ENCODE measurements at regions not wholly inside any gene's neighbourhood (a gene's known extent, or its start where the extent isn't known, plus 50 kb on each side); places are given as distances from the start of the nearest gene placed in this dataset.
"Not testable (repeated sequence)": the region's sequence is repeated elsewhere in the genome, so short reads cannot be mapped to it uniquely, and the experiment has no call there.

DNA sequence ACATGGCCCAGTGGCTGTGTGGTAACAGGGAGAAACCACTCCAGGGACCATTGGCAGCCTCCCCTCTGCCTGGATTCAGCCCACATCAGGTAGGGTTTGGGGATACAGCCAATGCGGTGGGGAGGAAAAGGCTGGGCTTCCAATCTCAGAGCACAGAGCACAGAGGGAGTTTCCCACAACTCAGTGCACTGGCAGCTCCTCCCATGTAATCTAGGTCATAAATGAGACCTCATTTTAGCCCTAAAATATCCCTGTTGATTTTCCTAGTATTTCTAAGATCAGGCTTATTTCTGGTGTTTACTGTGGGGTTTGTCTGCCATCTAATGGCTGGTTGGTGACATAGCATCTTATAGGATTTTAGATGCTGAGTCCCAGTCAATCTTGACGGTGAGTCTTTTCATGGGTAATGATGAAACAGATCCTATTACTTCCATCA, 462.8 kb downstream of the RPIA start:
- H3K27me3 ChIP-seq (ENCODE audit: insufficient read depth in 3 of 3, low read length in 2 of 3); intact Hi-C loops (cut with DNase I): not testable (repeated sequence)
- 29 to 50% (median 36%) methylated on average over 1 to 2 of the region's 2 CpGs for WGBS, 3 donors

DNA sequence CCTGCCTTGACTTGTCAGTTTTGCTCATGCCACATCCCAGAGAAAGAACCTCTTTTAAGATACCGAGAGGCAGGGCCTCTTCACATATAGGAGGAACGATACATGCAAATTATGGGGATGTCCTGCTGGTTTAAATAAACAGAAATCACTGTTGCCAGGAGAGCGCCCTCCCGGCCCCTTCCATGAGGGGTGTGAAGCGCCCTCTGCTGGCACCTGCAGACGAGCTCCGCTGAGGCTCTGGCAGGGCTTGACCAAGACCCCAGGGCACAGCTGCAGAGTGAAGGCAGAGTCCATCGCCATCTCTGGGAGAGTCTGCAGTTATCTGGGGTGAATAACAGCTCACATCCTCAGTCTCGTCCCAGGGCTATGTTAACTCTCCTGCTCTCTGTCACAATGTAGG, 468.8 kb downstream of the RPIA start:
- H3K27me3 ChIP-seq (ENCODE audit: insufficient read depth in 3 of 3, low read length in 2 of 3); intact Hi-C loops (cut with DNase I); H3K9me3 ChIP-seq; H3K36me3 ChIP-seq (ENCODE audit: insufficient read depth in 1 of 2, low read depth in 1 of 2); DNase-seq; H3K4me1 ChIP-seq; H3K4me3 ChIP-seq; H3K27ac ChIP-seq; ATAC-seq: not testable (repeated sequence)
- 2 to 7% (median 2%) methylated on average over 4 of the region's 9 CpGs for WGBS, 3 donors

More for the DNA sequence above, 462.8 kb downstream of the RPIA start:
- H3K9me3 ChIP-seq; H3K4me1 ChIP-seq; H3K27ac ChIP-seq; H3K4me3 ChIP-seq; H3K36me3 ChIP-seq (ENCODE audit: insufficient read depth in 1 of 2, low read depth in 1 of 2); DNase-seq: not testable (repeated sequence)
- peak in 2 of 4 donors; percentile 34 to 65 for ATAC-seq
- TF ChIP-seq, protein P1, sequence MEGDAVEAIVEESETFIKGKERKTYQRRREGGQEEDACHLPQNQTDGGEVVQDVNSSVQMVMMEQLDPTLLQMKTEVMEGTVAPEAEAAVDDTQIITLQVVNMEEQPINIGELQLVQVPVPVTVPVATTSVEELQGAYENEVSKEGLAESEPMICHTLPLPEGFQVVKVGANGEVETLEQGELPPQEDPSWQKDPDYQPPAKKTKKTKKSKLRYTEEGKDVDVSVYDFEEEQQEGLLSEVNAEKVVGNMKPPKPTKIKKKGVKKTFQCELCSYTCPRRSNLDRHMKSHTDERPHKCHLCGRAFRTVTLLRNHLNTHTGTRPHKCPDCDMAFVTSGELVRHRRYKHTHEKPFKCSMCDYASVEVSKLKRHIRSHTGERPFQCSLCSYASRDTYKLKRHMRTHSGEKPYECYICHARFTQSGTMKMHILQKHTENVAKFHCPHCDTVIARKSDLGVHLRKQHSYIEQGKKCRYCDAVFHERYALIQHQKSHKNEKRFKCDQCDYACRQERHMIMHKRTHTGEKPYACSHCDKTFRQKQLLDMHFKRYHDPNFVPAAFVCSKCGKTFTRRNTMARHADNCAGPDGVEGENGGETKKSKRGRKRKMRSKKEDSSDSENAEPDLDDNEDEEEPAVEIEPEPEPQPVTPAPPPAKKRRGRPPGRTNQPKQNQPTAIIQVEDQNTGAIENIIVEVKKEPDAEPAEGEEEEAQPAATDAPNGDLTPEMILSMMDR (IDR thresholded peaks at IDR 0.05): peak; percentile 16

DNA sequence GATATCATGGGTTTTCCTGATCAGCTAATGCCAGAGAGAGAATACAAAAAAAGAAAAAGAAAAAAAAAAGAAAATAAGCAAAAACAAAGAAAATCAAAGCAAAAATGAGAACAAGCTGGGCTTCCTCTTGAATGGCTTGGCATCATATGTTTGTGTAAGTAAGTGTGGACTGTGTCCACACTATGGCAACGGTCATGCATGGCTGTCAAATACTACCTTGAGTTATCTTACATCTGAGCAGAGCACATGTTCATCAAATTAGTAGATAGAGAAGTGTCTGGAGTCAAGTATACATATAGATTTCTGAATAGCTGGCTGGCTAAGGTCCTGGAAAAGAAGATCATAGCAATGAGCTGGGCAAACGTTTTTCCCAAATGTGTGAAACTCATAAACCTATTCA, 470.2 kb downstream of the RPIA start:
- DNase-seq; H3K27ac ChIP-seq; H3K4me1 ChIP-seq; H3K36me3 ChIP-seq (ENCODE audit: insufficient read depth in 1 of 2, low read depth in 1 of 2); H3K9me3 ChIP-seq; intact Hi-C loops (cut with DNase I); ATAC-seq; H3K4me3 ChIP-seq; H3K27me3 ChIP-seq (ENCODE audit: insufficient read depth in 3 of 3, low read length in 2 of 3): not testable (repeated sequence)
- 25 to 40% (median 37%) methylated on average over 2 of the region's 2 CpGs for WGBS, 3 donors

DNA sequence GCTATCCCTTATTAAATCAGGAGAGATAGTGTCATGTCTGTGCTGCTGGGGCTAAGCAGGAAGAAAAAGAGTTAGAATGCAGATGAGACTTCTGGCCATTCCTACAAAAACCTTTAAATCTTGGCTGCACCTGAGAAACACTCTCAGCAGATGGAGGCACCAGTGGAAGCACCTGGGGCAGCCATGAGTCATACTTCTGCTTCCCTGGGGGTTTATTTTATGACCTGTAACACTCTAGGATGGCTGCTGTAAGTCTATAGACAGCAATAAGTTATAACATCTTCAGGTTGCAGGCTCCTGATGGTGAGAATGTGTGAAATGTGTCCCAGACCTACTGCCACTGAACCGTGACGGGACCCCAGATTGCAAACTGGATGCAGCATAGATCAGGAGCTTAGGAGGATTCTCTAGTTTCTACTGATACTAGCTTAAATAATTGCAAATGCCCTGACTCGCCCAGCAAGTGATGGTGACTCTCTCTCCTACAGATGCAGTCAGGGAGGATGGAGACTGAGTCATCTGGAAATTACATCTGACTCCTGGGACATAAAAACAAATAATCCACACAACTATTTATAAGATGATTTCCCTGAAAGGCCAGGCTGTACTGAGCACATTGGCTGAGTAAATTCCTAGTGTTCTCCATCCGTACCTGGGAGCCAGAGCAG, 479.2 kb downstream of the RPIA start:
- WGBS, 3 donors: 33 to 42% (median 38%) methylated on average over 1 to 2 of the region's 4 CpGs
- intact Hi-C loops (cut with DNase I); H3K4me3 ChIP-seq; H3K27me3 ChIP-seq (ENCODE audit: insufficient read depth in 3 of 3, low read length in 2 of 3); H3K36me3 ChIP-seq (ENCODE audit: insufficient read depth in 1 of 2, low read depth in 1 of 2); ATAC-seq; DNase-seq; H3K4me1 ChIP-seq; H3K27ac ChIP-seq; H3K9me3 ChIP-seq: not testable (repeated sequence)

DNA sequence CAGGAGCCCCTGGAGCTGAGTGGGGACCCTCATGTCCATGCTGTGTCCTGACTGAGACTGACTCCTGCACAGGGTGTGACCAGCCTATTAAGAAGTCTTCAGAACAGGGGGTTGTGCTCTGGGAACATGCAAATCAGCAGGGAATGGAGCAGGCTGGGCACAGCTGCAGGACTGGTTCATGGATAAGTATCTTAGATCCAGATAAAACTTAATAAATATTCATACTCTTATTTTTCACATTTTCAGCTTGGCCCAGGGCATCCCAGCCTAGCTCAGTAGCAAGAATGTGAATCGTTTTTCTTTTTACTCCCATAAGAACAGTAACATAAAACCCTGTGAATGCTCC, 479.7 kb downstream of the RPIA start:
- H3K4me3 ChIP-seq; H3K27me3 ChIP-seq (ENCODE audit: insufficient read depth in 3 of 3, low read length in 2 of 3); H3K9me3 ChIP-seq; H3K36me3 ChIP-seq (ENCODE audit: insufficient read depth in 1 of 2, low read depth in 1 of 2); DNase-seq; H3K4me1 ChIP-seq; intact Hi-C loops (cut with DNase I); ATAC-seq; H3K27ac ChIP-seq: not testable (repeated sequence)
- WGBS, 3 donors: 12 to 19% (median 18%) methylated on average over 1 of the region's 1 CpG

DNA sequence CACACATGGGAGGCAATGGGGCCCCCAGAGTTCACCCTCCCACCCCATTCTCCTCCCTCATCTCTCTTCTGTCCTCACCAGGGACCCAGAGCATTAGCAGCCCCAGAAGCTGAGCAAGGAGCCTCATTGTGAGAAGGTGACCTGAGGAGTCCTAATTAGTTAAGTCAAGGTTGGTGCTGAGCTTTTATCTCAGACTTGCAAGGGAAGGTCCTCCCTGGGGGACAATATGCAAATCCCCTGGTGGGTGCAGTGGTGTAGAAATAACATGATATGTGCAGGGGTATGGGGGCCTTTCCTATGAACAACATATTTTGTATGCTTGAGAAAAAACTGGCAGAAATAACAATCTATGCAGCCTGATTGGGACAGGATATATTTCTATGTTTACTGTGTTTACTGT, 485.5 kb downstream of the RPIA start:
- H3K9me3 ChIP-seq; intact Hi-C loops (cut with DNase I); H3K27me3 ChIP-seq (ENCODE audit: insufficient read depth in 3 of 3, low read length in 2 of 3); DNase-seq; H3K4me3 ChIP-seq; H3K27ac ChIP-seq; H3K4me1 ChIP-seq; H3K36me3 ChIP-seq (ENCODE audit: insufficient read depth in 1 of 2, low read depth in 1 of 2); ATAC-seq: not testable (repeated sequence)

GRCh38 chr2:89182221-89182620, 490.7 kb downstream of the RPIA start:
- intact Hi-C loops (cut with DNase I); DNase-seq; H3K27me3 ChIP-seq (ENCODE audit: insufficient read depth in 3 of 3, low read length in 2 of 3); H3K4me1 ChIP-seq; H3K36me3 ChIP-seq (ENCODE audit: insufficient read depth in 1 of 2, low read depth in 1 of 2); H3K27ac ChIP-seq; H3K9me3 ChIP-seq; ATAC-seq; H3K4me3 ChIP-seq: not testable (repeated sequence)
- 62 to 70% (median 67%) methylated on average over 4 of the region's 4 CpGs for WGBS, 3 donors

GRCh38 chr2:89184746-89185145, 493.3 kb downstream of the RPIA start:
- not testable (repeated sequence) for H3K9me3 ChIP-seq

DNA sequence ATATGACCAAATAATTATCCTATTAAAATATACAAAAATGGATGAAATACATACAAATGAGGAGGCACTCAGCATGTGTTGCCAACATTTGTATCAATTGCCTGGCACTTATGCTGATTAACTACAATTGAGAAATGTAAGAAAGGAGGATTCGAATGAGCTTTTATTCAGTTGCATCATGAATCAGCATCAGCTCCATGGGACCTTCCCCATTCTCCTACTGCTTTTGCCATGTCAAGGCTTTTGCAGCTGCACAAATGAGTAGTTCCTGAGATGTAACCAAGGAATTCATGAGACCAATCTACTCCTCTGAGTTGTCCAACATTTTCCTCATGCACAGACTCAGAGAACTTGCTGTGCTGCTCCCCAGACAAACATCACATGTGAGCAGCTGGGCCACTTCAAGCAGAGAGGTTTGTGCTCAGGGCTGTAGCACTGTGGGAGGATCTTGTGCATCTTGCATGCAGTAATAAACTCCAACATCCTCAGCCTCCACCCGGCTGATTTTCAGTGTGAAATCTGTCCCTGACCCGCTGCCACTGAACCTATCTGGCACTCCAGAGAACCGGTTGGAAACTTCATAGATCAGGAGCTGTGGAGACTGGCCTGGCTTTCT, 504.3 kb downstream of the RPIA start:
- 62 to 75% (median 69%) methylated on average over 3 of the region's 4 CpGs for WGBS, 3 donors
- H3K27ac ChIP-seq; H3K36me3 ChIP-seq (ENCODE audit: insufficient read depth in 1 of 2, low read depth in 1 of 2); ATAC-seq; H3K27me3 ChIP-seq (ENCODE audit: insufficient read depth in 3 of 3, low read length in 2 of 3); H3K4me3 ChIP-seq; H3K4me1 ChIP-seq; H3K9me3 ChIP-seq; DNase-seq; intact Hi-C loops (cut with DNase I): not testable (repeated sequence)

More at GRCh38 chr2:89184746-89185145, 493.3 kb downstream of the RPIA start:
- DNase-seq; intact Hi-C loops (cut with DNase I); H3K4me3 ChIP-seq; ATAC-seq; H3K27me3 ChIP-seq (ENCODE audit: insufficient read depth in 3 of 3, low read length in 2 of 3); H3K36me3 ChIP-seq (ENCODE audit: insufficient read depth in 1 of 2, low read depth in 1 of 2); H3K4me1 ChIP-seq; H3K27ac ChIP-seq: not testable (repeated sequence)
- WGBS, 3 donors: 13 to 27% (median 21%) methylated on average over 1 of the region's 1 CpG

- no CpG with 5 or more reads among the region's 3 CpGs for WGBS, 3 donors
- intact Hi-C loops (cut with DNase I); DNase-seq; H3K27me3 ChIP-seq (ENCODE audit: insufficient read depth in 3 of 3, low read length in 2 of 3); ATAC-seq; H3K27ac ChIP-seq; H3K9me3 ChIP-seq; H3K36me3 ChIP-seq (ENCODE audit: insufficient read depth in 1 of 2, low read depth in 1 of 2); H3K4me1 ChIP-seq; H3K4me3 ChIP-seq: not testable (repeated sequence)
Measured at GRCh38 chr2:89196719-89197118, 505.2 kb downstream of the RPIA start.

- 82 to 85% (median 84%) methylated on average over 7 of the region's 7 CpGs for WGBS, 3 donors
- H3K36me3 ChIP-seq (ENCODE audit: insufficient read depth in 1 of 2, low read depth in 1 of 2); H3K27ac ChIP-seq: not testable (repeated sequence)
Measured at GRCh38 chr2:89198026-89198425, 506.6 kb downstream of the RPIA start.

More at GRCh38 chr2:89198026-89198425, 506.6 kb downstream of the RPIA start:
- H3K4me1 ChIP-seq; DNase-seq; H3K27me3 ChIP-seq (ENCODE audit: insufficient read depth in 3 of 3, low read length in 2 of 3); H3K9me3 ChIP-seq; H3K4me3 ChIP-seq; intact Hi-C loops (cut with DNase I); ATAC-seq: not testable (repeated sequence)
